ENCODE measurements at regions not wholly inside any gene's neighbourhood (a gene's known extent, or its start where the extent isn't known, plus 50 kb on each side); places are given as distances from the start of the nearest gene placed in this dataset.

DNA sequence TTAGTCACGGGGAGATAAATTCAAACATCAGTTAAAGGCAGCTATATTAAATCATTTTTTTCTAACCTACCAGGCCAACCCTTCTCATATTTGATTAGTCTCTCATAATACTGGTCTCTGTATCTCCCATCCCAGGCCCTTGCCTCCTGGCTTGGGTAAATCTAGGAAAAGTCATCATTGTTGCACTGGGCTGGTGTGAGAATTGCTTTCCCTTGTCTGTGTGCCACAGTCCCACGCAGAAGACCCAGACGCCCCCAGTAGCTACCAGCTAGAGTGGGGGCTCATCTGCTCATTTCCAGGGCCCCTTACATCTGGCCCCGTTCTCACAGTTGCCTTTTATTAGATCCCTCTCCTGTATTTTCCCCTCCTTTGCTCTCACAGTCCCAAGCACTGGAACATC lies 67.6 kb upstream of the VIPR2 start:
- Mint-ChIP-seq H3K4me3 (no peak overlapping the region), H3K27ac (peak overlapping the region in 2 of 8 donors; percentile 10 to 58), H3K4me1 (peaks cover 4 to 6% (median 5%) of the 10 kb centered on the region in 3 donors), H3K27me3 (peaks cover 3 to 6% of the 10 kb centered on the region in 2 donors), H3K36me3 (no peaks in the 10 kb centered on the region), H3K9me3 (no peaks in the 10 kb centered on the region)
- no peak overlapping the region for H3K27ac ChIP-seq (ENCODE audit: low read depth, low read length)
- no peak overlapping the region for H3K4me3 ChIP-seq (ENCODE audit: low read length)
- no peaks in the 10 kb centered on the region for H3K36me3 ChIP-seq (ENCODE audit: insufficient read depth, low read length)
- CTCF ChIA-PET = no interaction called here
- no peak for DNase-seq
- H3K27me3 ChIP-seq (ENCODE audit: insufficient read depth, low read length, poor library complexity, severe bottlenecking) = no peaks in the 10 kb centered on the region
- H3K4me1 ChIP-seq (ENCODE audit: insufficient read depth, low read length) = peaks cover 28% of the 10 kb centered on the region
- no peaks in the 10 kb centered on the region for H3K9me3 ChIP-seq (ENCODE audit: low read length)
- POLR2A ChIA-PET = no interaction called here

DNA sequence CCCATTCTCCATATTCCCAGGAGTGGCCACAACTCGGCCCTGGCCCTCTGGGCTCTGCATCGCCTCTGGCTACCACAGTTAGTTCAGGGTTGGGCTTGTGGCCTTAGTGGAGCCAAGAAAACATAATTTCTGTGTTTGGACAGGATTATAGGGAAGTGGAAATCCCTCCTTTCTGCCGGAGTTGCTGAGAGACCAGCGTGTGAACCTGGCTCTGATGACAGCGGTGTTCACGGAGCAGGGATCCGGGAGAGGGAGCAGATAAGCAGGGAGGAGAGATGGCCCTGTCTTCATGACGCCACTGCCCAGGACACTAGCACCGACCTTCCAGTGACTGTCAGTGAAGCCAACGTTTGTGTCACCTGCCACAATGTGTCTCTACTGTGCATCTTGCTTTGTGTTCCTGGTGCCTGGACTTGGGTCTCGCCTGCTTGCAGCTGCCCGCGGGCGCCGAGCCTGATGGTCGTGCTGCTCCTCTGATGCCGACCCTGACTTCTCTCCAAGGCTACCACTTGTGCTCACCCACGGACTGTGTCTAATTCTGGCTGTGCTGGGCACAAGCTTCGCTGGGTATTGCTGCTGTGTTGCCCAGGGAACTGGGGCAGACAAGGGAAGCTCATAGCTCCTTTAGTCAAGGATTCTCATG lies 67.0 kb upstream of the VIPR2 start:
- no peak for DNase-seq
- Mint-ChIP-seq H3K36me3 (no peaks in the 10 kb centered on the region), H3K4me1 (peaks cover 4 to 6% (median 5%) of the 10 kb centered on the region in 3 donors), H3K27ac (peak overlapping the region in 2 of 8 donors; percentile 17 to 19), H3K27me3 (peaks cover 2 to 3% of the 10 kb centered on the region in 2 donors), H3K9me3 (no peaks in the 10 kb centered on the region), H3K4me3 (peak overlapping the region in 1 of 7 donors; percentile 21)
- CTCF ChIA-PET = no interaction called here
- no peaks in the 10 kb centered on the region for H3K36me3 ChIP-seq (ENCODE audit: insufficient read depth, low read length)
- H3K4me3 ChIP-seq (ENCODE audit: low read length) = no peak overlapping the region
- no peaks in the 10 kb centered on the region for H3K27me3 ChIP-seq (ENCODE audit: insufficient read depth, low read length, poor library complexity, severe bottlenecking)
- H3K4me1 ChIP-seq (ENCODE audit: insufficient read depth, low read length) = peaks cover 32% of the 10 kb centered on the region
- H3K9me3 ChIP-seq (ENCODE audit: low read length) = no peaks in the 10 kb centered on the region
- H3K27ac ChIP-seq (ENCODE audit: low read depth, low read length) = no peak overlapping the region
- POLR2A ChIA-PET = no interaction called here

DNA sequence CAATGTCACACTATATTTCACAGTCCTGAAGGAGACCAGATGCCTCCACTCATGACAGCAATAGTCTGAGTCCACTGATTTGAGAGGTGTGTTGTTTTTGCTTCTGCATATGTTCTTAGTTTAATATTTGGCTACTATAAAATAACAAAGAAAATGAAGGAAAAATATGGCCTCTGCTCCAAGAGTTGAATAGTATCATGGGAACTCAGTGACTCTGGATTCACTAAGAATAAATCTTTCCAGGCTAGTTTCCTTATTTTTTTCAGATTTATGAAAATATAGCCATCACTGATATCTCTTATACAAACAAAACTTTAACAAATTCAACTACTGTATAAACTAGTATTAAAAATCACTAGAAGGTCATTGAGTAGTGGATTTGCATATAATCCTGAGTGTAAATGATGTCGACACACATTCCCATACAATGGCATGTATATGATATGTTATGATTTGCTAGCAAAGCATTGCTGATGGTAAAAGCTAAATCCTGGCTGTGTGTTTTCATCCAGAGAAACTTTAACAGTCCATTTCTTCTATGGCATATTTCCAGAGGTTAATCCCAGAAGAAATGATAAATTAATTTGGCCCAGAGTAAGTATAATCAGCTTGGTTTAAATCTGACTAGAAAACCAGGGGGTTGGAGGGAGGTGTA lies 66.0 kb upstream of the VIPR2 start:
- Mint-ChIP-seq H3K27ac (peak overlapping the region in 2 of 8 donors; percentile 17 to 49), H3K27me3 (no peaks in the 10 kb centered on the region), H3K4me3 (peak overlapping the region in 1 of 7 donors; percentile 19), H3K9me3 (no peaks in the 10 kb centered on the region), H3K36me3 (no peaks in the 10 kb centered on the region), H3K4me1 (peaks cover 4 to 7% (median 6%) of the 10 kb centered on the region in 3 donors)
- Histone ChIP-seq H3K4me3 (ENCODE audit: low read length) (no peak overlapping the region), H3K36me3 (ENCODE audit: insufficient read depth, low read length) (no peaks in the 10 kb centered on the region), H3K27me3 (ENCODE audit: insufficient read depth, low read length, poor library complexity, severe bottlenecking) (no peaks in the 10 kb centered on the region), H3K27ac (ENCODE audit: low read depth, low read length) (no peak overlapping the region), H3K4me1 (ENCODE audit: insufficient read depth, low read length) (peaks cover 32% of the 10 kb centered on the region), H3K9me3 (ENCODE audit: low read length) (no peaks in the 10 kb centered on the region)
- CTCF ChIA-PET = no interaction called here
- POLR2A ChIA-PET = no interaction called here
- no peak for DNase-seq

DNA sequence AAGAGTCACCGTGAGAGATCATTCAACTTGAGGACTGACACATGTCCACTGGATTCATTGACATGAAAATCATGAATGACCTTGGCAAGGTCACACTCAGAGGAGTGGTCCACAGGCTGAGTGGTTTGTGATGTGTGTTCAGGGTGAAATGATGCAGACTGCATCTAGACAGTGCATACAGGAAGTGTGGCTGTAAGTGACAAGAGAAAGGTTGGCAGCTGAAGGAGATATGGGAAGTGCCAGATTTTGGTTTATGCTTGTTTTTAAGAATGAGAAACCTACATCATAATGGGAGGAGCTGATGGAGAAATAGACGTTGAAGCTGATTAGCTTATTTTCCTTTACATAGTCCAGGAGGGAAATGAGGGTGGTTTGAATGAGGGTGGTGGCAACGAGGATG lies 64.8 kb upstream of the VIPR2 start:
- no peaks in the 10 kb centered on the region for H3K27me3 ChIP-seq (ENCODE audit: insufficient read depth, low read length, poor library complexity, severe bottlenecking)
- DNase-seq = peak in 1 of 5 donors; percentile 53
- Mint-ChIP-seq H3K27ac (no peak overlapping the region), H3K9me3 (no peaks in the 10 kb centered on the region), H3K4me1 (peaks cover 4 to 14% (median 6%) of the 10 kb centered on the region in 3 donors), H3K4me3 (no peak overlapping the region), H3K36me3 (no peaks in the 10 kb centered on the region), H3K27me3 (no peaks in the 10 kb centered on the region)
- H3K36me3 ChIP-seq (ENCODE audit: insufficient read depth, low read length) = no peaks in the 10 kb centered on the region
- ChIA-PET CTCF (no interaction called here), POLR2A (no interaction called here)
- no peak overlapping the region for H3K4me3 ChIP-seq (ENCODE audit: low read length)
- H3K27ac ChIP-seq (ENCODE audit: low read depth, low read length) = no peak overlapping the region
- peaks cover 32% of the 10 kb centered on the region for H3K4me1 ChIP-seq (ENCODE audit: insufficient read depth, low read length)
- no peaks in the 10 kb centered on the region for H3K9me3 ChIP-seq (ENCODE audit: low read length)

DNA sequence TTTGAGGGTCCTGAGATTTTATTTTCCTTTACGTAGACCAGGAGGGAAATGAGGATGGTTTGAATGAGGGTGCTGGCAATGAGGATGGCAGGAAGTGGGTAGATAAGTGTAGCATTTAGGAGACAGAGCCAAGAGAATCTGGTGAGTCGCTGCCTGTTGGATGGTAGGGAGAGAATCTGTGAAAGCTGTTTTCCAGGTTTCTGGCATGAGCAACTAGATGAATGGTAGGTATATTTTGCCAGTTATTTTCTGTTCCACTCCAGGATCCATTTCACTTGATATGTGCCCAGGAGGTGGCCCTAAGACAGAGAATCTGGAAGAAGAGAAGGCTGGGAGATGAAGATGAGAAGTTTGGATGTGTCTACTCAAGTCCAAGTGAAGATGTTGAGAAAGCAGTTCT lies 63.3 kb upstream of the VIPR2 start:
- H3K4me1 ChIP-seq (ENCODE audit: insufficient read depth, low read length) = peaks cover 32% of the 10 kb centered on the region
- Mint-ChIP-seq H3K4me3 (no peak overlapping the region), H3K36me3 (no peaks in the 10 kb centered on the region), H3K27me3 (no peaks in the 10 kb centered on the region), H3K27ac (no peak overlapping the region), H3K9me3 (no peaks in the 10 kb centered on the region), H3K4me1 (peaks cover 4 to 14% (median 6%) of the 10 kb centered on the region in 3 donors)
- no peaks in the 10 kb centered on the region for H3K9me3 ChIP-seq (ENCODE audit: low read length)
- POLR2A ChIA-PET = no interaction called here
- no peaks in the 10 kb centered on the region for H3K36me3 ChIP-seq (ENCODE audit: insufficient read depth, low read length)
- H3K4me3 ChIP-seq (ENCODE audit: low read length) = no peak overlapping the region
- DNase-seq = no peak
- no peak overlapping the region for H3K27ac ChIP-seq (ENCODE audit: low read depth, low read length)
- CTCF ChIA-PET = no interaction called here
- no peaks in the 10 kb centered on the region for H3K27me3 ChIP-seq (ENCODE audit: insufficient read depth, low read length, poor library complexity, severe bottlenecking)

DNA sequence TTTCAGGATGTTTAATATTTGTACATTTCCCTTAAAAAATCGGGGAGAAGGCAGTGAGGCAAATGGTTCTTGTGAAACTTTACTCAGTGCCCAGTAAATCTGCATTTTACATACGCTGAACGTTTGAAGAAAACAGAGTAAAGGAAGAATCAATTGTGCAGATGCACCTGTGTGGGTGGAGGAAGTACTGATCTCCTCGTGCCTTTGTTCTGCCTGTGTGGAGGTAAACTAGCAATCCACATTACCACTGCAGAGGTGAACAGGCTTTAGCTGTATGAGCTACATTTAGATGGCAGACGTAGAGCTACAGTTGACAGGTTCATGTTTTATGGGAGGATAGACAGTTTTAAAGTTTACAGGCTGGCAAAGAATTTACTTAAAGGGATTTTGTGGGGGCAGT lies 62.7 kb upstream of the VIPR2 start:
- Mint-ChIP-seq H3K4me1 (peaks cover 4 to 14% (median 6%) of the 10 kb centered on the region in 3 donors), H3K36me3 (no peaks in the 10 kb centered on the region), H3K27me3 (no peaks in the 10 kb centered on the region), H3K27ac (no peak overlapping the region), H3K4me3 (no peak overlapping the region), H3K9me3 (no peaks in the 10 kb centered on the region)
- Histone ChIP-seq H3K4me3 (ENCODE audit: low read length) (no peak overlapping the region), H3K27ac (ENCODE audit: low read depth, low read length) (no peak overlapping the region), H3K4me1 (ENCODE audit: insufficient read depth, low read length) (peaks cover 32% of the 10 kb centered on the region), H3K9me3 (ENCODE audit: low read length) (no peaks in the 10 kb centered on the region), H3K36me3 (ENCODE audit: insufficient read depth, low read length) (no peaks in the 10 kb centered on the region), H3K27me3 (ENCODE audit: insufficient read depth, low read length, poor library complexity, severe bottlenecking) (no peaks in the 10 kb centered on the region)
- no peak for DNase-seq
- ChIA-PET POLR2A (no interaction called here), CTCF (no interaction called here)

DNA sequence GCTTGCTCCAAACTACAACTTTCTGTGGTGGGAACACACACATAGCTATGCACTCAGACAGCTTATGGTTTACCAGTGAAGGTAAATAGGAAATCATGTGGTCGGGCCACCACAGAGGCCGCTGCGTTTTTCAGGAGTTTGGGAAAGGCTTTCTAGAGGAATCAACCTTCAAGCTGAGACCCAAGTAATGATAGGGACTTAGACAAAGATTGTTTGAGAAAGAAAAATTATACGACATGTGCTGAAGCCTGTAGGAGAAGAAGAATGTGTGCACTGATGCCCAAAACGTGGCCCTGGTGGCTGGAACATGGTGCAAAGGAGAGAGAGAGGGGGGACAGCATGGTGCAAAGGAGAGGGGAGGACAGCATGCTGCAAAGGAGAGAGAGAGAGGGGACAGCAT lies 61.2 kb upstream of the VIPR2 start:
- CTCF ChIA-PET = no interaction called here

DNA sequence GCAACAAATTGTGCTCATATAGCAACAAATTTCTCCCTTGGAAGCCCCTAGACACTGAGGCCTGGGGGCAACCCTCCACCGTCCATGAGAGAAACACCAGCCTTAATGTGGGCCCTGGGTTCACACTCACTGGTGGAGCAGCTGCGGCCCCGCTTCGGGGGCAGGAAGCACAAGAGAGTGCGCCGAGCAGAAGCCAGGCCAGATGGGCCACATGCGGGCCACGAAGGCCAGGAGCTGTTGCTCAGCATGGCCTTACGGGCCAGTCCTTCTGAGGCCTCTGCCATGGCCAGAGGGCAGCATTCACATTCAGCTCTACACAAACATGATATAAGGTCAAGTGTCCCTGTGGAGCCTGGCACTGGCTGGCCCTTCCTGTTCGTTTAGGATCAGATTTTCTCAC lies 60.0 kb upstream of the VIPR2 start:
- H3K9me3 ChIP-seq (ENCODE audit: low read length) = no peaks in the 10 kb centered on the region
- Mint-ChIP-seq H3K27ac (no peak overlapping the region), H3K36me3 (no peaks in the 10 kb centered on the region), H3K9me3 (no peaks in the 10 kb centered on the region), H3K27me3 (no peaks in the 10 kb centered on the region), H3K4me3 (no peak overlapping the region), H3K4me1 (peaks cover 7 to 19% (median 9%) of the 10 kb centered on the region in 3 donors)
- no peaks in the 10 kb centered on the region for H3K27me3 ChIP-seq (ENCODE audit: insufficient read depth, low read length, poor library complexity, severe bottlenecking)
- peaks cover 34% of the 10 kb centered on the region for H3K4me1 ChIP-seq (ENCODE audit: insufficient read depth, low read length)
- H3K27ac ChIP-seq (ENCODE audit: low read depth, low read length) = no peak overlapping the region
- DNase-seq = no peak
- POLR2A ChIA-PET = no interaction called here
- H3K4me3 ChIP-seq (ENCODE audit: low read length) = no peak overlapping the region
- no peaks in the 10 kb centered on the region for H3K36me3 ChIP-seq (ENCODE audit: insufficient read depth, low read length)
- CTCF ChIA-PET = no interaction called here

More for the DNA sequence above, 61.2 kb upstream of the VIPR2 start:
- no peak for DNase-seq
- H3K4me3 Mint-ChIP-seq = no peak overlapping the region
- H3K4me3 ChIP-seq (ENCODE audit: low read length) = no peak overlapping the region
- no peaks in the 10 kb centered on the region for H3K27me3 ChIP-seq (ENCODE audit: insufficient read depth, low read length, poor library complexity, severe bottlenecking)
- H3K9me3 ChIP-seq (ENCODE audit: low read length) = no peaks in the 10 kb centered on the region
- H3K36me3 Mint-ChIP-seq = no peaks in the 10 kb centered on the region
- no peaks in the 10 kb centered on the region for H3K9me3 Mint-ChIP-seq
- H3K4me1 ChIP-seq (ENCODE audit: insufficient read depth, low read length) = peaks cover 32% of the 10 kb centered on the region
- H3K27ac ChIP-seq (ENCODE audit: low read depth, low read length) = no peak overlapping the region
- peak overlapping the region in 2 of 8 donors; percentile 33 to 65 for H3K27ac Mint-ChIP-seq
- H3K36me3 ChIP-seq (ENCODE audit: insufficient read depth, low read length) = no peaks in the 10 kb centered on the region
- POLR2A ChIA-PET = no interaction called here
- H3K4me1 Mint-ChIP-seq = peaks cover 4 to 14% (median 6%) of the 10 kb centered on the region in 3 donors
- no peaks in the 10 kb centered on the region for H3K27me3 Mint-ChIP-seq

All from CD8-positive, alpha-beta memory T cell (primary cell).